ENCODE measurements at regions not wholly inside any gene's neighbourhood (a gene's known extent, or its start where the extent isn't known, plus 50 kb on each side); places are given as distances from the start of the nearest gene placed in this dataset.
"Not testable (repeated sequence)": the region's sequence is repeated elsewhere in the genome, so short reads cannot be mapped to it uniquely, and the experiment has no call there.

- DNase-seq: no peak
These were observed 2463.1 kb downstream of the ARAP2 start for GRCh38 chr4:33780952-33781791.

GRCh38 chr4:33785843-33786242 lies 2458.5 kb downstream of the ARAP2 start:
- DNase-seq: no peak

- DNase-seq: no peak
These were observed 2441.7 kb downstream of the ARAP2 start for GRCh38 chr4:33802578-33802977.

- no peak for DNase-seq
These were observed 2418.6 kb downstream of the ARAP2 start for GRCh38 chr4:33825685-33826084.

GRCh38 chr4:33829356-33829755 lies 2415.0 kb downstream of the ARAP2 start:
- DNase-seq: not testable (repeated sequence)

GRCh38 chr4:33831442-33832066 lies 2412.8 kb downstream of the ARAP2 start:
- DNase-seq: no peak

- not testable (repeated sequence) for DNase-seq
These were observed 2408.6 kb downstream of the ARAP2 start for GRCh38 chr4:33835764-33836163.

- no peak for DNase-seq
These were observed 2407.1 kb downstream of the ARAP2 start for GRCh38 chr4:33837043-33837838.

- DNase-seq: no peak
These were observed 2403.2 kb downstream of the ARAP2 start for GRCh38 chr4:33841120-33841519.

- DNase-seq: no peak
These were observed 2393.9 kb downstream of the ARAP2 start for GRCh38 chr4:33850371-33850902.

- not testable (repeated sequence) for DNase-seq
These were observed 2390.6 kb downstream of the ARAP2 start for GRCh38 chr4:33853670-33854069.

GRCh38 chr4:33864290-33864859 lies 2379.9 kb downstream of the ARAP2 start:
- DNase-seq: no peak

- DNase-seq: no peak
These were observed 2370.5 kb downstream of the ARAP2 start for GRCh38 chr4:33873791-33874190.

GRCh38 chr4:33878710-33879109 lies 2365.6 kb downstream of the ARAP2 start:
- DNase-seq: no peak

GRCh38 chr4:33881176-33881575 lies 2363.1 kb downstream of the ARAP2 start:
- no peak for DNase-seq

GRCh38 chr4:33882246-33882990 lies 2361.9 kb downstream of the ARAP2 start:
- no peak for DNase-seq

- no peak for DNase-seq
These were observed 2361.2 kb downstream of the ARAP2 start for GRCh38 chr4:33883111-33883510.

- DNase-seq: no peak
These were observed 2358.0 kb downstream of the ARAP2 start for GRCh38 chr4:33886356-33886755.

- DNase-seq: no peak
These were observed 2353.5 kb downstream of the ARAP2 start for GRCh38 chr4:33890841-33891240.

- no peak for DNase-seq
These were observed 2332.4 kb downstream of the ARAP2 start for GRCh38 chr4:33911959-33912358.

GRCh38 chr4:33914386-33914785 lies 2329.9 kb downstream of the ARAP2 start:
- no peak for DNase-seq

GRCh38 chr4:33923469-33923868 lies 2320.8 kb downstream of the ARAP2 start:
- DNase-seq: no peak
